WTC11 (cell line): ENCODE measurements at regions not wholly inside any gene's neighbourhood (a gene's known extent, or its start where the extent isn't known, plus 50 kb on each side); places are given as distances from the start of the nearest gene placed in this dataset.

Experiments used
- ATAC-seq: fragments of 200-7000 bp; cut with Tn5 transposase; 2 replicates; pipeline ENCODE4 v1.10.0; 2021; ENCODE audit warnings: mild to moderate bottlenecking, moderate library complexity
- CTCF ChIA-PET: fragments of 300-600 bp; sonication (Branson Sonifier 250); formaldehyde crosslinking; loops from one replicate; lab custom pipeline; 2021; ENCODE audit warnings: antibody characterized with exemption; lab: Charles Lee
- POLR2A ChIA-PET: fragments of 350-600 bp; sonication (Branson Sonifier 250); formaldehyde crosslinking; loops from one replicate; lab custom pipeline; 2021; ENCODE audit warnings: antibody characterized with exemption; lab: Charles Lee
- DNase-seq: peaks from one replicate; pipeline ENCODE4 v3.0.0; 2021; ENCODE audit warnings: low spot score
- H3K27ac Mint-ChIP-seq: 2 replicates; pipeline ENCODE4 v1.8.0; 2021; ENCODE audit warnings: mixed read lengths
- H3K27me3 Mint-ChIP-seq: 2 replicates; pipeline ENCODE4 v1.8.0; 2021; ENCODE audit warnings: low read depth, mild to moderate bottlenecking, moderate library complexity, mixed read lengths
- H3K36me3 Mint-ChIP-seq: 2 replicates; pipeline ENCODE4 v1.8.0; 2021; ENCODE audit warnings: mixed read lengths
- H3K4me1 Mint-ChIP-seq: 2 replicates; pipeline ENCODE4 v1.8.0; 2022; ENCODE audit warnings: mixed read lengths
- H3K4me3 Mint-ChIP-seq: 2 replicates; pipeline ENCODE4 v1.8.0; 2021; ENCODE audit warnings: mild to moderate bottlenecking, moderate library complexity, mixed read lengths
- H3K9me3 Mint-ChIP-seq: 2 replicates; pipeline ENCODE4 v1.8.0; 2021; ENCODE audit warnings: mixed read lengths
- AR ChIP-seq: fragments of 250-450 bp; sonication (Bioruptor Pico); IDR thresholded peaks from 2 replicates; pipeline ENCODE4 v1.9.0; 2021; ENCODE audit warnings: mild to moderate bottlenecking
- ATF1 ChIP-seq: sonication (generic); formaldehyde crosslinking; IDR thresholded peaks from 2 replicates; pipeline ENCODE4 v1.8.1; 2023; ENCODE audit warnings: mild to moderate bottlenecking, moderate library complexity, missing genetic modification reagents
- ATF3 ChIP-seq: sonication (generic); formaldehyde crosslinking; conservative IDR thresholded peaks from 2 replicates; pipeline ENCODE4 v1.8.1; 2022; ENCODE audit warnings: mild to moderate bottlenecking, missing genetic modification reagents
- ATF6 ChIP-seq: sonication (generic); formaldehyde crosslinking; IDR thresholded peaks from 2 replicates; pipeline ENCODE4 v1.8.1; 2023; ENCODE audit warnings: mild to moderate bottlenecking, missing genetic modification reagents
- CDX4 ChIP-seq: fragments of 250-450 bp; sonication (Bioruptor Pico); IDR thresholded peaks from 2 replicates; pipeline ENCODE4 v1.9.0; 2021; ENCODE audit warnings: moderate library complexity, mild to moderate bottlenecking, inconsistent platforms, borderline replicate concordance
- CREB1 ChIP-seq: sonication (generic); formaldehyde crosslinking; IDR thresholded peaks from 2 replicates; pipeline ENCODE4 v1.8.0; 2023; ENCODE audit warnings: mild to moderate bottlenecking, missing genetic modification reagents
- CREM ChIP-seq: sonication (generic); formaldehyde crosslinking; IDR thresholded peaks from 2 replicates; pipeline ENCODE4 v1.8.1; 2022; ENCODE audit warnings: mild to moderate bottlenecking, missing genetic modification reagents, moderate library complexity
- GTF2I ChIP-seq: fragments of 250-450 bp; sonication (Bioruptor Pico); conservative IDR thresholded peaks from 2 replicates; pipeline ENCODE4 v1.4.0; 2021; ENCODE audit warnings: mild to moderate bottlenecking
- JAZF1 ChIP-seq: fragments of 250-450 bp; sonication (Bioruptor Pico); IDR thresholded peaks from 2 replicates; pipeline ENCODE4 v1.9.0; 2021; ENCODE audit warnings: moderate library complexity, mild to moderate bottlenecking, inconsistent platforms
- JUN ChIP-seq: sonication (generic); formaldehyde crosslinking; IDR thresholded peaks from 2 replicates; pipeline ENCODE4 v1.8.0; 2023; ENCODE audit warnings: mild to moderate bottlenecking, missing genetic modification reagents
- MXD4 ChIP-seq: fragments of 250-450 bp; sonication (Bioruptor Pico); IDR thresholded peaks from 2 replicates; pipeline ENCODE4 v1.8.0; 2021; ENCODE audit warnings: mild to moderate bottlenecking, moderate library complexity, borderline replicate concordance
- NFATC4 ChIP-seq: fragments of 250-450 bp; sonication (Bioruptor Pico); IDR thresholded peaks from 2 replicates; pipeline ENCODE4 v1.9.0; 2021; ENCODE audit warnings: mild to moderate bottlenecking
- NFYB ChIP-seq: sonication (generic); formaldehyde crosslinking; conservative IDR thresholded peaks from 2 replicates; pipeline ENCODE4 v1.8.0; 2022; ENCODE audit warnings: low read depth, missing genetic modification reagents
- NR3C1 ChIP-seq: sonication (generic); formaldehyde crosslinking; conservative IDR thresholded peaks from 2 replicates; pipeline ENCODE4 v1.8.1; 2023; ENCODE audit warnings: low read depth, mild to moderate bottlenecking, missing genetic modification reagents
- RORB ChIP-seq: fragments of 250-450 bp; sonication (Bioruptor Pico); IDR thresholded peaks from 2 replicates; pipeline ENCODE4 v1.9.0; 2021; ENCODE audit warnings: mild to moderate bottlenecking
- TEAD1 ChIP-seq: sonication (generic); formaldehyde crosslinking; IDR thresholded peaks from 2 replicates; pipeline ENCODE4 v1.8.0; 2022; ENCODE audit warnings: mild to moderate bottlenecking, missing genetic modification reagents
- TEAD4 ChIP-seq: sonication (generic); formaldehyde crosslinking; IDR thresholded peaks from 2 replicates; pipeline ENCODE4 v1.8.0; 2022; ENCODE audit warnings: mild to moderate bottlenecking, missing genetic modification reagents
- TP53 ChIP-seq: sonication (generic); formaldehyde crosslinking; IDR thresholded peaks from 2 replicates; pipeline ENCODE4 v1.8.1; 2023; ENCODE audit warnings: mild to moderate bottlenecking, missing genetic modification reagents
- ZNF219 ChIP-seq: sonication (generic); formaldehyde crosslinking; IDR thresholded peaks from 2 replicates; pipeline ENCODE4 v1.8.0; 2023; ENCODE audit warnings: missing genetic modification reagents, mild to moderate bottlenecking, borderline replicate concordance
- ZNF263 ChIP-seq: sonication (generic); formaldehyde crosslinking; IDR thresholded peaks from 2 replicates; pipeline ENCODE4 v1.8.1; 2022; ENCODE audit warnings: low read depth, mild to moderate bottlenecking, moderate library complexity, missing genetic modification reagents
- ZNF532 ChIP-seq: fragments of 250-450 bp; sonication (Bioruptor Pico); IDR thresholded peaks from 2 replicates; pipeline ENCODE4 v1.9.0; 2021; ENCODE audit warnings: mild to moderate bottlenecking, borderline replicate concordance
- ZNF671 ChIP-seq: fragments of 250-450 bp; sonication (Bioruptor Pico); IDR thresholded peaks from 2 replicates; pipeline ENCODE4 v1.8.0; 2021; ENCODE audit warnings: mild to moderate bottlenecking
- ZSCAN18 ChIP-seq: fragments of 250-450 bp; sonication (Bioruptor Pico); IDR thresholded peaks from 2 replicates; pipeline ENCODE4 v2.1.2; 2022; ENCODE audit warnings: mild to moderate bottlenecking, moderate library complexity

GRCh38 chr5:123787136-123787535 lies 275.2 kb downstream of the CSNK1G3 start (continued):
- no peak for TF ChIP-seq TEAD4
- TF ChIP-seq CREB1 (CRISPR knock-in tag) = no peak
- TF ChIP-seq ZSCAN18 (CRISPR knock-in tag) = no peak
- no peak for TF ChIP-seq GTF2I (CRISPR knock-in tag)
- no peak for TF ChIP-seq ZNF671 (CRISPR knock-in tag)
- no peak for TF ChIP-seq NFYB (CRISPR knock-in tag)

GRCh38 chr5:123786411-123786810 lies 274.4 kb downstream of the CSNK1G3 start:
- CTCF ChIA-PET = no interaction called here
- H3K27ac Mint-ChIP-seq = no peak overlapping the region
- POLR2A ChIA-PET = no interaction called here

GRCh38 chr5:123785162-123786071 lies 273.4 kb downstream of the CSNK1G3 start:
- Mint-ChIP-seq H3K4me1 (peaks cover 24% of the 10 kb centered on the region), H3K27ac (peak overlapping the region; percentile 89; the same call in 1 of the 2 replicates), H3K9me3 (peaks cover 26% of the 10 kb centered on the region), H3K27me3 (no peaks in the 10 kb centered on the region), H3K4me3 (no peak overlapping the region), H3K36me3 (peaks cover 20% of the 10 kb centered on the region)
- DNase-seq (no peak), ATAC-seq (peak; percentile 59)
- ChIA-PET CTCF (no interaction called here), POLR2A (no interaction called here)
- TF ChIP-seq ZNF532 (CRISPR knock-in tag) (no peak), JUN (CRISPR knock-in tag) (no peak), CREM (CRISPR knock-in tag) (no peak), ATF3 (CRISPR knock-in tag) (no peak), TP53 (CRISPR knock-in tag) (no peak), NFATC4 (CRISPR knock-in tag) (no peak), AR (no peak), RORB (CRISPR knock-in tag) (no peak), JAZF1 (CRISPR knock-in tag) (no peak), CDX4 (CRISPR knock-in tag) (no peak), ATF1 (no peak)

More at GRCh38 chr5:123786411-123786810, 274.4 kb downstream of the CSNK1G3 start:
- ATAC-seq (no peak), DNase-seq (no peak)
- TF ChIP-seq ZNF263 (CRISPR knock-in tag) (no peak), CREB1 (CRISPR knock-in tag) (no peak), NR3C1 (CRISPR knock-in tag) (no peak), ATF6 (CRISPR knock-in tag) (no peak), TEAD1 (no peak), MXD4 (no peak), ZNF219 (CRISPR knock-in tag) (no peak)
- Mint-ChIP-seq H3K36me3 (peaks cover 20% of the 10 kb centered on the region), H3K4me1 (peaks cover 24% of the 10 kb centered on the region), H3K4me3 (no peak overlapping the region), H3K27me3 (no peaks in the 10 kb centered on the region), H3K9me3 (peaks cover 22% of the 10 kb centered on the region)
